Stimulated activated CD4-positive, alpha-beta T cell treated with anti-CD3 and anti-CD28 coated beads, Interleukin-1b, Interleukin-23, amount 100 ng/mL, for 24 hours (primary cell): ENCODE measurements at regions not wholly inside any gene's neighbourhood (a gene's known extent, or its start where the extent isn't known, plus 50 kb on each side); places are given as distances from the start of the nearest gene placed in this dataset.

Source experiments
- DNase-seq, 4 experiments: peaks; one replicate each; pipeline ENCODE4 v3.0.0-alpha.2; 2020; ENCODE audit warnings: low read depth in 4 of 4, low spot score in 1 of 4

GRCh38 chr1:98482611-98483010 is 178.9 kb upstream of the SNX7 start:
- no peak for DNase-seq

GRCh38 chr1:98480271-98480670 is 181.2 kb upstream of the SNX7 start:
- no peak for DNase-seq

- no peak for DNase-seq
These were observed 183.4 kb upstream of the SNX7 start for GRCh38 chr1:98478121-98478520.

GRCh38 chr1:98472878-98473277 is 188.6 kb upstream of the SNX7 start:
- no peak for DNase-seq

GRCh38 chr1:98471633-98472032 is 189.9 kb upstream of the SNX7 start:
- no peak for DNase-seq

GRCh38 chr1:98468111-98468717 is 193.3 kb upstream of the SNX7 start:
- no peak for DNase-seq

GRCh38 chr1:98467586-98467985 is 193.9 kb upstream of the SNX7 start:
- no peak for DNase-seq

GRCh38 chr1:98467122-98467521 is 194.4 kb upstream of the SNX7 start:
- no peak for DNase-seq

- no peak for DNase-seq
These were observed 199.6 kb upstream of the SNX7 start for GRCh38 chr1:98461873-98462385.

GRCh38 chr1:98460136-98460535 is 201.4 kb upstream of the SNX7 start:
- DNase-seq, result no peak

GRCh38 chr1:98459486-98459870 is 202.0 kb upstream of the SNX7 start:
- DNase-seq, result no peak

GRCh38 chr1:98458511-98459485 is 202.7 kb upstream of the SNX7 start:
- no peak for DNase-seq

GRCh38 chr1:98457248-98457647 is 204.3 kb upstream of the SNX7 start:
- DNase-seq, result no peak

- DNase-seq, result no peak
These were observed 206.9 kb upstream of the SNX7 start for GRCh38 chr1:98454666-98455065.

- DNase-seq, result no peak
These were observed 208.5 kb upstream of the SNX7 start for GRCh38 chr1:98453066-98453465.

GRCh38 chr1:98452162-98452561 is 209.4 kb upstream of the SNX7 start:
- no peak for DNase-seq

GRCh38 chr1:98441281-98441680 is 220.2 kb upstream of the SNX7 start:
- DNase-seq, result no peak

- DNase-seq, result no peak
These were observed 222.1 kb upstream of the SNX7 start for GRCh38 chr1:98439471-98439870.

GRCh38 chr1:98437540-98437939 is 224.0 kb upstream of the SNX7 start:
- no peak for DNase-seq

- DNase-seq, result no peak
These were observed 224.5 kb upstream of the SNX7 start for GRCh38 chr1:98437011-98437410.

- no peak for DNase-seq
These were observed 231.5 kb upstream of the SNX7 start for GRCh38 chr1:98429965-98430443.

GRCh38 chr1:98428864-98429263 is 232.7 kb upstream of the SNX7 start:
- DNase-seq, result no peak
